ENCODE measurements at regions not wholly inside any gene's neighbourhood (a gene's known extent, or its start where the extent isn't known, plus 50 kb on each side); places are given as distances from the start of the nearest gene placed in this dataset.

- no peak overlapping the region for H3K4me3 ChIP-seq
- H3K9ac ChIP-seq (ENCODE audit: insufficient read depth in 1 of 2, low read length in 2 of 2) = no peak overlapping the region
- no peaks in the 10 kb centered on the region for H3K9me3 ChIP-seq (ENCODE audit: control insufficient read depth in 4 of 4, insufficient read depth in 3 of 4, low read length in 3 of 4)
- ATAC-seq (ENCODE audit: insufficient read depth, low FRiP score) (no peak), DNase-seq (no peak)
- no peaks in the 10 kb centered on the region for H3K36me3 ChIP-seq (ENCODE audit: control insufficient read depth in 4 of 4, insufficient read depth in 4 of 4, low read length in 4 of 4)
- WGBS, 2 donors = 85 to 90% methylated on average over 3 of the region's 3 CpGs
- H3K4me1 ChIP-seq (ENCODE audit: control insufficient read depth in 5 of 5, insufficient read depth in 5 of 5, low read length in 5 of 5) = no peaks in the 10 kb centered on the region
- no peaks in the 10 kb centered on the region for H3K27me3 ChIP-seq (ENCODE audit: control insufficient read depth in 3 of 3, insufficient read depth in 3 of 3, low read length in 2 of 3)
- TF ChIP-seq, protein P1, sequence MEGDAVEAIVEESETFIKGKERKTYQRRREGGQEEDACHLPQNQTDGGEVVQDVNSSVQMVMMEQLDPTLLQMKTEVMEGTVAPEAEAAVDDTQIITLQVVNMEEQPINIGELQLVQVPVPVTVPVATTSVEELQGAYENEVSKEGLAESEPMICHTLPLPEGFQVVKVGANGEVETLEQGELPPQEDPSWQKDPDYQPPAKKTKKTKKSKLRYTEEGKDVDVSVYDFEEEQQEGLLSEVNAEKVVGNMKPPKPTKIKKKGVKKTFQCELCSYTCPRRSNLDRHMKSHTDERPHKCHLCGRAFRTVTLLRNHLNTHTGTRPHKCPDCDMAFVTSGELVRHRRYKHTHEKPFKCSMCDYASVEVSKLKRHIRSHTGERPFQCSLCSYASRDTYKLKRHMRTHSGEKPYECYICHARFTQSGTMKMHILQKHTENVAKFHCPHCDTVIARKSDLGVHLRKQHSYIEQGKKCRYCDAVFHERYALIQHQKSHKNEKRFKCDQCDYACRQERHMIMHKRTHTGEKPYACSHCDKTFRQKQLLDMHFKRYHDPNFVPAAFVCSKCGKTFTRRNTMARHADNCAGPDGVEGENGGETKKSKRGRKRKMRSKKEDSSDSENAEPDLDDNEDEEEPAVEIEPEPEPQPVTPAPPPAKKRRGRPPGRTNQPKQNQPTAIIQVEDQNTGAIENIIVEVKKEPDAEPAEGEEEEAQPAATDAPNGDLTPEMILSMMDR (IDR thresholded peaks at IDR 0.05; ENCODE audit: control extremely low read depth, extremely low read depth) = no peak
- no peak overlapping the region for H3K27ac ChIP-seq (ENCODE audit: low read depth in 1 of 2, low read length in 1 of 2)
Measured at GRCh38 chr12:13462450-13462849, 265.9 kb downstream of the EMP1 start.

- ATAC-seq (ENCODE audit: insufficient read depth, low FRiP score) = no peak
Measured at GRCh38 chr12:13455778-13456144, 259.2 kb downstream of the EMP1 start.

GRCh38 chr12:13454991-13455777, 258.7 kb downstream of the EMP1 start:
- no peak for DNase-seq
- Histone ChIP-seq H3K27ac (ENCODE audit: low read depth in 1 of 2, low read length in 1 of 2) (no peak overlapping the region), H3K9me3 (ENCODE audit: control insufficient read depth in 4 of 4, insufficient read depth in 3 of 4, low read length in 3 of 4) (no peaks in the 10 kb centered on the region), H3K36me3 (ENCODE audit: control insufficient read depth in 4 of 4, insufficient read depth in 4 of 4, low read length in 4 of 4) (no peaks in the 10 kb centered on the region), H3K4me3 (no peak overlapping the region), H3K4me1 (ENCODE audit: control insufficient read depth in 5 of 5, insufficient read depth in 5 of 5, low read length in 5 of 5) (no peaks in the 10 kb centered on the region), H3K9ac (ENCODE audit: insufficient read depth in 1 of 2, low read length in 2 of 2) (no peak overlapping the region), H3K27me3 (ENCODE audit: control insufficient read depth in 3 of 3, insufficient read depth in 3 of 3, low read length in 2 of 3) (no peaks in the 10 kb centered on the region)
- TF ChIP-seq, protein P1 (IDR thresholded peaks at IDR 0.05; ENCODE audit: control extremely low read depth, extremely low read depth) = no peak
- WGBS, 2 donors = 71 to 84% methylated on average over 3 of the region's 3 CpGs
- ATAC-seq (ENCODE audit: insufficient read depth, low FRiP score) = no peak

More at GRCh38 chr12:13455778-13456144, 259.2 kb downstream of the EMP1 start:
- Histone ChIP-seq H3K9ac (ENCODE audit: insufficient read depth in 1 of 2, low read length in 2 of 2) (no peak overlapping the region), H3K4me1 (ENCODE audit: control insufficient read depth in 5 of 5, insufficient read depth in 5 of 5, low read length in 5 of 5) (no peaks in the 10 kb centered on the region), H3K27ac (ENCODE audit: low read depth in 1 of 2, low read length in 1 of 2) (no peak overlapping the region), H3K9me3 (ENCODE audit: control insufficient read depth in 4 of 4, insufficient read depth in 3 of 4, low read length in 3 of 4) (no peaks in the 10 kb centered on the region), H3K27me3 (ENCODE audit: control insufficient read depth in 3 of 3, insufficient read depth in 3 of 3, low read length in 2 of 3) (no peaks in the 10 kb centered on the region), H3K4me3 (no peak overlapping the region), H3K36me3 (ENCODE audit: control insufficient read depth in 4 of 4, insufficient read depth in 4 of 4, low read length in 4 of 4) (no peaks in the 10 kb centered on the region)
- 83 to 89% methylated on average over 5 of the region's 5 CpGs for WGBS, 2 donors
- TF ChIP-seq, protein P1 (IDR thresholded peaks at IDR 0.05; ENCODE audit: control extremely low read depth, extremely low read depth) = no peak
- DNase-seq = no peak
